ENCODE measurements at regions not wholly inside any gene's neighbourhood (a gene's known extent, or its start where the extent isn't known, plus 50 kb on each side); places are given as distances from the start of the nearest gene placed in this dataset.
"Not testable (repeated sequence)": the region's sequence is repeated elsewhere in the genome, so short reads cannot be mapped to it uniquely, and the experiment has no call there.

- no peak for DNase-seq (ENCODE audit: low read depth in 3 of 3)
Measured at GRCh38 chr6:170149681-170150589, 140.9 kb downstream of the DLL1 start.

GRCh38 chr6:170148709-170149470 is 142.0 kb downstream of the DLL1 start:
- DNase-seq (ENCODE audit: low read depth in 3 of 3), result no peak

- peak in 1 of 3 experiments; percentile 16 for DNase-seq (ENCODE audit: low read depth in 3 of 3)
Measured at GRCh38 chr6:170147832-170148708, 142.8 kb downstream of the DLL1 start.

- no peak for DNase-seq (ENCODE audit: low read depth in 3 of 3)
Measured at GRCh38 chr6:170147056-170147787, 143.7 kb downstream of the DLL1 start.

GRCh38 chr6:170146640-170147039 is 144.2 kb downstream of the DLL1 start:
- no peak for DNase-seq (ENCODE audit: low read depth in 3 of 3)

- not testable (repeated sequence) for DNase-seq (ENCODE audit: low read depth in 3 of 3)
Measured at GRCh38 chr6:170146131-170146530, 144.7 kb downstream of the DLL1 start.

- not testable (repeated sequence) for DNase-seq (ENCODE audit: low read depth in 3 of 3)
Measured at GRCh38 chr6:170145716-170146115, 145.2 kb downstream of the DLL1 start.

GRCh38 chr6:170145272-170145592 is 145.6 kb downstream of the DLL1 start:
- no peak for DNase-seq (ENCODE audit: low read depth in 3 of 3)

GRCh38 chr6:170144571-170145271 is 146.2 kb downstream of the DLL1 start:
- DNase-seq (ENCODE audit: low read depth in 3 of 3), result no peak

- DNase-seq (ENCODE audit: low read depth in 3 of 3), result no peak
Measured at GRCh38 chr6:170143401-170144150, 147.3 kb downstream of the DLL1 start.

GRCh38 chr6:170142559-170142958 is 148.3 kb downstream of the DLL1 start:
- DNase-seq (ENCODE audit: low read depth in 3 of 3), result no peak

GRCh38 chr6:170141061-170141460 is 149.8 kb downstream of the DLL1 start:
- not testable (repeated sequence) for DNase-seq (ENCODE audit: low read depth in 3 of 3)

GRCh38 chr6:170140129-170140528 is 150.7 kb downstream of the DLL1 start:
- no peak for DNase-seq (ENCODE audit: low read depth in 3 of 3)

GRCh38 chr6:170139531-170139930 is 151.3 kb downstream of the DLL1 start:
- DNase-seq (ENCODE audit: low read depth in 3 of 3), result no peak

GRCh38 chr6:170139046-170139445 is 151.8 kb downstream of the DLL1 start:
- not testable (repeated sequence) for DNase-seq (ENCODE audit: low read depth in 3 of 3)

GRCh38 chr6:170137911-170138910 is 152.7 kb downstream of the DLL1 start:
- no peak for DNase-seq (ENCODE audit: low read depth in 3 of 3)

GRCh38 chr6:170137176-170137891 is 153.5 kb downstream of the DLL1 start:
- DNase-seq (ENCODE audit: low read depth in 3 of 3), result no peak

All from stimulated activated CD4-positive, alpha-beta T cell treated with anti-CD3 and anti-CD28 coated beads, TNF-alpha, amount 100 ng/mL, for 4 hours (primary cell).